Nephron progenitor cell (in vitro differentiated cells): ENCODE measurements at regions not wholly inside any gene's neighbourhood (a gene's known extent, or its start where the extent isn't known, plus 50 kb on each side); places are given as distances from the start of the nearest gene placed in this dataset.
"Not testable (repeated sequence)": the region's sequence is repeated elsewhere in the genome, so short reads cannot be mapped to it uniquely, and the experiment has no call there.

ENCODE experiments used
- DNase-seq: peaks from one replicate; pipeline ENCODE4 v3.0.0; 2021
- H3K27ac Mint-ChIP-seq: 2 replicates; pipeline ENCODE4 v1.8.0; 2021; ENCODE audit warnings: mild to moderate bottlenecking, moderate library complexity, mixed read lengths
- H3K27me3 Mint-ChIP-seq: 2 replicates; pipeline ENCODE4 v1.8.0; 2021; ENCODE audit warnings: mild to moderate bottlenecking, low read depth, mixed read lengths; ENCODE audit not compliant: poor library complexity
- H3K36me3 Mint-ChIP-seq: 2 replicates; pipeline ENCODE4 v1.8.0; 2021; ENCODE audit warnings: low read depth, mixed read lengths
- H3K4me1 Mint-ChIP-seq: 2 replicates; pipeline ENCODE4 v1.8.0; 2021; ENCODE audit warnings: mixed read lengths
- H3K4me3 Mint-ChIP-seq: 2 replicates; pipeline ENCODE4 v1.8.0; 2021; ENCODE audit warnings: mild to moderate bottlenecking, moderate library complexity, mixed read lengths
- H3K9me3 Mint-ChIP-seq: 2 replicates; pipeline ENCODE4 v1.8.0; 2021; ENCODE audit warnings: mild to moderate bottlenecking, moderate library complexity, mixed read lengths
- TF ChIP-seq, protein P1 (sequence below): fragments of 200-600 bp; sonication (generic); IDR thresholded peaks from 2 replicates; pipeline ENCODE4 v1.5.0; 2021; ENCODE audit warnings: antibody characterized with exemption

GRCh38 chr4:116275006-116275405 lies 810.4 kb downstream of the TRAM1L1 start:
- Mint-ChIP-seq H3K27ac (no peak overlapping the region), H3K27me3 (no peaks in the 10 kb centered on the region), H3K4me3 (no peak overlapping the region), H3K36me3 (no peaks in the 10 kb centered on the region), H3K4me1 (no peaks in the 10 kb centered on the region), H3K9me3 (no peaks in the 10 kb centered on the region)
- no peak for DNase-seq
- TF ChIP-seq, protein P1, sequence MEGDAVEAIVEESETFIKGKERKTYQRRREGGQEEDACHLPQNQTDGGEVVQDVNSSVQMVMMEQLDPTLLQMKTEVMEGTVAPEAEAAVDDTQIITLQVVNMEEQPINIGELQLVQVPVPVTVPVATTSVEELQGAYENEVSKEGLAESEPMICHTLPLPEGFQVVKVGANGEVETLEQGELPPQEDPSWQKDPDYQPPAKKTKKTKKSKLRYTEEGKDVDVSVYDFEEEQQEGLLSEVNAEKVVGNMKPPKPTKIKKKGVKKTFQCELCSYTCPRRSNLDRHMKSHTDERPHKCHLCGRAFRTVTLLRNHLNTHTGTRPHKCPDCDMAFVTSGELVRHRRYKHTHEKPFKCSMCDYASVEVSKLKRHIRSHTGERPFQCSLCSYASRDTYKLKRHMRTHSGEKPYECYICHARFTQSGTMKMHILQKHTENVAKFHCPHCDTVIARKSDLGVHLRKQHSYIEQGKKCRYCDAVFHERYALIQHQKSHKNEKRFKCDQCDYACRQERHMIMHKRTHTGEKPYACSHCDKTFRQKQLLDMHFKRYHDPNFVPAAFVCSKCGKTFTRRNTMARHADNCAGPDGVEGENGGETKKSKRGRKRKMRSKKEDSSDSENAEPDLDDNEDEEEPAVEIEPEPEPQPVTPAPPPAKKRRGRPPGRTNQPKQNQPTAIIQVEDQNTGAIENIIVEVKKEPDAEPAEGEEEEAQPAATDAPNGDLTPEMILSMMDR = no peak

GRCh38 chr4:116272336-116272735 lies 813.0 kb downstream of the TRAM1L1 start:
- Mint-ChIP-seq H3K4me3 (no peak overlapping the region), H3K9me3 (peaks cover 4% of the 10 kb centered on the region), H3K4me1 (no peaks in the 10 kb centered on the region), H3K27me3 (no peaks in the 10 kb centered on the region), H3K27ac (no peak overlapping the region), H3K36me3 (no peaks in the 10 kb centered on the region)
- DNase-seq = no peak
- TF ChIP-seq, protein P1 = no peak

- DNase-seq, H3K4me3 Mint-ChIP-seq, H3K4me1 Mint-ChIP-seq, H3K36me3 Mint-ChIP-seq, H3K27me3 Mint-ChIP-seq: not testable (repeated sequence)
- H3K27ac Mint-ChIP-seq = peak overlapping the region; percentile 24
- H3K9me3 Mint-ChIP-seq = peaks cover 39% of the 10 kb centered on the region
Observed at GRCh38 chr4:116260931-116261330, 824.4 kb downstream of the TRAM1L1 start.

DNA sequence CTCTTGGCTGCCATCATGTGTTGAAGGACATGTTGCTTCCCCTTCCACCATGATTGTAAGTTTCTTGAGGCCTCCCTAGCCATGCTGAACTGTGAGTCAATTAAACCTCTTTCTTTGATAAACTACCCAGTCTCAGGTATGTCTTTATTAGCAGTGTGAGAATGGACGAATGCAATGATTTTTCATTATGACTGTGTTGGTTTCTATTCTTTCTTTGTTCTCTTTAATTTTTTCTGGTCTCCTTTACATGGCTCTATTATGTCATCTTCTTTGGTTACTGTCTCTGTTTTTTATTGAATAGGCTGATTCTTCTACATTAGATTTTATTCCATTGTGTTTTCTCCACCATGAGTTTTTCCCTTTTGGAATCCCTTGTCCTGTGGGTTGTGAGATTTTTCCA lies 840.6 kb downstream of the TRAM1L1 start:
- Mint-ChIP-seq H3K27ac (no peak overlapping the region), H3K36me3 (no peaks in the 10 kb centered on the region), H3K4me3 (no peak overlapping the region), H3K27me3 (no peaks in the 10 kb centered on the region), H3K9me3 (no peaks in the 10 kb centered on the region), H3K4me1 (no peaks in the 10 kb centered on the region)
- DNase-seq = no peak
- TF ChIP-seq, protein P1 = no peak

DNA sequence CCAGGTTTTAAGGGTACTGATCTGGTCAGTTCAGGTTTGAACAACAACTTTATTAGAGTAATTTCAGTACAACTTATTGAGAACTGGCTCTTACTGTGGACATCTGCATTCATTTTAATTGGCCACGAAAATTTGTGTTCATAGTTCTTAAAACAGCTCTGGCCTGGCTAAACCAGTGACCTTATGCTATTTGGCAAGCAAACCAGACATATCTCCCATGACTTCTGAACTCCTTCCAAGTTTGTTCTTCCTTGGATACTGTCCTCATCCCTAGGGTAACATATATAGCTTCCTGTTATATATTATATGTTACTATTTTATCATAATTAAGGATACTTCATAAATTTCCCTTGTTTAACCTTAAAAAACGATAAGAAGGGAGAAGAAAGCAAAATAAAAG lies 841.9 kb downstream of the TRAM1L1 start:
- H3K27ac Mint-ChIP-seq = no peak overlapping the region
- no peak overlapping the region for H3K4me3 Mint-ChIP-seq

DNA sequence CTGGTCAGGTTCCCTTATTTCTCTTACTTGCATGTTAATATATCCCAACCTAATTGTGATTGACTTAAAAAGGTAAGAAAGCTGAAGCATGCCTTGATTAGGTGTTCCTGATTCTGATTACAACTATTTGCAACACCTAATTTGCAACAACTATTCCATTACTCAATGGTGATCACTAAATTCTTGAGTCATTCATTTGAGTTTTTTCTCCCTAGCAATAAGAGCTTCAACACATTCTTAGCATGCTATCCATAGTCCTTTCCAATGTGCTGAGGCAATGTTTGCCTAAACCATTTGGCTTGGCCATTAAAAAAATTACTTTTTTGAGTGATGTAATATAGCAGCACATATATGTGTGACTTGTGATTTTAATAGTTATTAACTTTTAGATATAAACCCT lies 851.4 kb downstream of the TRAM1L1 start:
- no peak overlapping the region for H3K4me3 Mint-ChIP-seq
- no peaks in the 10 kb centered on the region for H3K36me3 Mint-ChIP-seq
- TF ChIP-seq, protein P1 = no peak
- no peaks in the 10 kb centered on the region for H3K27me3 Mint-ChIP-seq
- no peak overlapping the region for H3K27ac Mint-ChIP-seq
- no peaks in the 10 kb centered on the region for H3K9me3 Mint-ChIP-seq
- H3K4me1 Mint-ChIP-seq = no peaks in the 10 kb centered on the region
- no peak for DNase-seq

More for the DNA sequence above, 841.9 kb downstream of the TRAM1L1 start:
- TF ChIP-seq, protein P1 = no peak
- no peaks in the 10 kb centered on the region for H3K27me3 Mint-ChIP-seq
- H3K36me3 Mint-ChIP-seq = no peaks in the 10 kb centered on the region
- no peak for DNase-seq
- no peaks in the 10 kb centered on the region for H3K9me3 Mint-ChIP-seq
- H3K4me1 Mint-ChIP-seq = no peaks in the 10 kb centered on the region

- H3K4me3 Mint-ChIP-seq, H3K36me3 Mint-ChIP-seq, H3K27ac Mint-ChIP-seq, H3K9me3 Mint-ChIP-seq, DNase-seq, H3K4me1 Mint-ChIP-seq, H3K27me3 Mint-ChIP-seq: not testable (repeated sequence)
Observed at GRCh38 chr4:116231999-116232398, 853.4 kb downstream of the TRAM1L1 start.
